Esophagus mucosa (tissue), 1 donor: ENCODE measurements at regions not wholly inside any gene's neighbourhood (a gene's known extent, or its start where the extent isn't known, plus 50 kb on each side); places are given as distances from the start of the nearest gene placed in this dataset.
A peak's percentile ranks its signal among the peaks of the same experiment; 100 is the strongest.

Source experiments
- ATAC-seq: fragments of 200-7000 bp; cut with Tn5 transposase; one replicate; pipeline ENCODE4 v1.9.1; 2020
- donor health status: DM: yes; HTN: yes; CAD: no.

DNA sequence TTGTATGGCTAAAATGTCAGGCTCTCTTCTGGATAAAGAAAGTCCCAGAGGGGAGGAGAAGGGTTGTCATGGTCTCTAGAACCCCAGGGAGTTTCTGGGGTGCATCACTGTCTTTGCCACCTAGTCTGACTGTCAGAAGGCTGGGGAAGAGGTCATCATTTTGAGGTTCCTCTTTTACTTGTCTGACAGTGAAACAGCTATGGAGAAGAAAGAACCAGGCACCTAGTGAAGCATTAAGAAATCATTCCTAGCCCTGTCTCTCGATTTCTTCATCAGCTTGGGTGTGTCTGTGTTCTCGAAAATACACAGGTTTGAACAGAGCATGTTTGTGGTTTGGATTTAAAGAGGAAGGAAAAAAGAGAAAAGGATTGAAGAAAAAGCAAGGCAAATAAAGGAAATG lies 158.7 kb upstream of the LRIG3 start:
- peak; percentile 72 for ATAC-seq

DNA sequence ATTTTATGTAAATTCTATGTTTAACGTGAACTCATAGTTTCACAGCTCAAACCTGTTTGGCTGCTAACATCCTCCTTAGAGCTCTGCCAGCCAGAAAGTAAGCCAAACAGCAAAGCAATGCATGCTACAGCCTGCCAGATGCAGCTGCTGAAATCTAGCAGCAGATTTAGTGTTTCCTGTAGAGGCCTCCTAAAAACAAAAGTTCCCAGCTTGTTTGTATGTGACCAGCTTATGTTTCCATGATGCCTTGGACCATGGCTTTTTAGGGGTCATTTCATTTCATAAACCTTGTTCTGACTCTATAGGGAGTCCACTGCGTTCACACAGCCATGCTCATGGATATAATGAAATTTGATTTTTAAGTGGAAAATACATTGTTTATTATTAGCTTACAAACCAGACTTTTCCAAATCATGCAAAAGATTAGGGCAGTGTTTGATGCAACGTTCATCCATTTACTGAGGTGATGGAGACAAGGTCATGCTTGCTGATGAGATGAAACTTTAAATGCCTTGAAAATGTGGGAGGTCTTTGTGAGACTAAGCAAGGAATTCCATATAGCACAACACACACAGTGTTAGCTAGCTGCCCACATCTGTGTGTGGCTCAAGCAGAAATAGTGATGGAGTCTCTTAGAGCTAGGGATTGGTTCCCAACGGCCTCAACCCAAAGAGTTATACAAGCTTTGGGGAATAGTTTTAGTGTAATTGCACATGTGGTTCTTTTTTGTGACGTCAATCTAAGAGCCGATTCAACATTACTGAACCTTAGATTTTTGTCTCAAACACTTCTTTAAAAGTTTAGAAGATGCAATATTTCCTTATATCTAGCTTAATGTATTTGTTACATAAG lies 157.5 kb upstream of the LRIG3 start:
- ATAC-seq, result peak; percentile 84

DNA sequence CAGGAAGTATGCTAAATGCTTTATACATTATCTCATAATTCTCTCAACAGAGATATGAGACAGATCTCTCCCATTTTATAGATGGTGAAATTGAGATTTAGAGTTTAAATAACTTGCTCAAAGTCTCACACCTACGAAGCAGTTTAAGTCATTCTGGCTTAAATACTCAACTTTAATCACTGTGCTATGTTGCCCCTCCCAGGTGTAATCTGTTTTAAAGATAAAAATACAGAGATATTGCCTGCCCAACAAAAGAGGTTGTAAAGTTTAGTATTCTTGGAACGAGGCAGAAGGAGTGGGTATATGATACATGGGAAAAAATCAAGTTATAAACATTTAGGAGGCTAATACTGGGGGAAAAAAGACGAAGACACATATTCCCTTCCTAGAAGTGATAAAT lies 156.8 kb upstream of the LRIG3 start:
- ATAC-seq, result no peak

DNA sequence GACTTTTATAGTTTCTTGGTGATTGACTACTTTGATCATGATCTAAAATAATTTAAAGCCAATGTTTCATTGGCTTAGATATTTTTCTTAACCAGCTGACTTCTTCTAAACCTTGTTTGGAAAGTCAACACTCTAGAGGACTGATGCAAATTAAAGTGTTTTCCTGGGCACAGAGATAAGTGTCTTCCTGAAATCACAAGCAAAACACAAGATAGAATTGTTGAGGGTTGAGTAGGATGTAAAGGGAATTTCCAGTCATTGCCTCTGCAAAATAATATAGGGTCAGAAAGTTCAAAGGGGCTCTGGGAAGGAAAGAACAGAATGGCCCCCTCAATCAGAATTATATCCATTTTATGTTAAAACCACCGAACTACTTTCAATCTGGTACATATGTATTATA lies 156.3 kb upstream of the LRIG3 start:
- ATAC-seq, result no peak

DNA sequence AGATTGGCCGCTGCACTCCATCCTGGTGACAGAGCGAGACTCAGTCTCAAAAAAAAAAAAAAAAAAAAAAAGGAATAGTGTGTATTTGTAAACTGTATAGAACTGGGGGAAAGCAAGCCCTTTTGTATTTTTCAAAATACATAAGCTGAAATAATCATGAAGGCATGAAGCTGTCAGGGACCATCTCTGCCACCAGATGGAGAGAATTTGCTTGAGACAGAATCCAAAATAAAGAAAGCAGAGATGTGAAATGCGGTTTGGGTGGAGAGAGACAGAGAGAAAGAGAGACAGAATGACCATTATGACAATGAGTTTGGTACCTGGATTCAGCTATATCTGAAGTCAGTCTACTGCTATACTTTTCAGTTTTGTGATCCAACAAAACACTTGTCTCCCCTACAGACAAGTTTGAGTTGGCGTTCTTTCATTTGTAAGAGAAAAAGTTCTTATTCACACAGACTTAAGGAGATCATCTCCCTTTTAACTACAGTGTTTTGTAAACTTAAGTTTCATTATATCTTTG lies 155.7 kb upstream of the LRIG3 start:
- ATAC-seq, result no peak

DNA sequence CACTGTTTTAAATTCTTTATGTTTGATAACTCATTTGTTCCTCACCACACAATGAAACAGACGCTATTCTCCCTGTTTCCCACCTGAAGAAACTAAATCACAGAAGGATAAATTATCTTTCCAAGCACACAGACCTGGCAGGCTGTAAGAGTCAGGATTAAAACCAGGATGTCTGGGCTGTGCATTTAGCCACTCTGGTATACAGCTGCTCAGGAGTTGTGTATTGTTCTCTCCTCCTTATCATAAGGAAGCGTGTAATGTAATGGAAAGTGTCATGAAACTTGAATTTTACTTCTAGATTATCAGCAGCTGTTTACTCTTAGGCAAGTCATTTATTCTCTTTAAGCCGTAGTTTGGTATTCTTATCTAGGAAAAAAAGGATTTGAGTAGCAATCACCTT lies 154.8 kb upstream of the LRIG3 start:
- no peak for ATAC-seq

DNA sequence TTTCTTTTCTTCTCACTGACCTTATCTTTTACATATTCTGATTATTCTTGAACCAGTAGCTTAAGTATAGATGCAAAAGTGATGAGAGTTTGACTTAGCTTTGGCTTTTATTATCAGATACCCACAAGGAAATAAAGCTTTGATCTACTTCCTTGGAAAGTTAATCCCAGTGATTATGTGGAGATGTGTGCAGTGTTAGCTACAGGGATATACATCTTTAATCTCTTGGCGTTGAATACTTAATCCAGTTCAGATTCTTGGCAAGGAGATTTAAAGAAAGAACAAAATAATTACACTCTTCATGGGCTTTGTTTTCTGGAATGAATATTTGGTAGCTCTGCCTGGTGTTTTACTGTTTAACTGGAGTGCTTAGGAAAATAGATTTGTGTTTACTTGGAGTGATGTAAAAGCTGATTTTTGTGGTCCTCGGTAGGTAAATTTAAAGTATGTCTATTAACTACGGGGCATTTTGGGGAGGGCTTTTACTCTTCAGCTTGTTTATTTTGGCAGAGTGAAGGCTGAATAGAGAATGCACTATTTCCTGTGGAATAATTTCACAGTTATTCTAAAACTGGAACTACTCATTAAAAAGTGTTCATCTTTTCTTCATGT lies 150.1 kb upstream of the LRIG3 start:
- peak; percentile 47 for ATAC-seq

DNA sequence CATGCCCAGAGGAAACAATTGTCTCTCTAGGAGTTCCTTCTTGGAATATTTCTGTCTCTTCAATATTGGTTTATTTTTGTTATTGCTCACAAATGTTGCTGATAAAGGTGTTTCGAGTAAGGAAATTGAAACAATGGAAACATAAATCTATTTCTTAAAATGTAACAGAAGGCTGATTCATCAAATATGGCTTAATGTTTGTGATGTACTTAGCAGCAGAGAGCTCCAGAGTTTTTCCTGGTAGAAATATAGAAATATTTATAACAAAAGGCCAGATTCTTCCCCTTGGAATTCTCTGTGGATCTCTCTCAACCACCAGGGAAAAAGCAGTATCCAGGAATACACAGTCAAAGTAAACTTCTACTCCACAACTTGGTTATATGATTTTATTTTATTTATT lies 149.2 kb upstream of the LRIG3 start:
- no peak for ATAC-seq

DNA sequence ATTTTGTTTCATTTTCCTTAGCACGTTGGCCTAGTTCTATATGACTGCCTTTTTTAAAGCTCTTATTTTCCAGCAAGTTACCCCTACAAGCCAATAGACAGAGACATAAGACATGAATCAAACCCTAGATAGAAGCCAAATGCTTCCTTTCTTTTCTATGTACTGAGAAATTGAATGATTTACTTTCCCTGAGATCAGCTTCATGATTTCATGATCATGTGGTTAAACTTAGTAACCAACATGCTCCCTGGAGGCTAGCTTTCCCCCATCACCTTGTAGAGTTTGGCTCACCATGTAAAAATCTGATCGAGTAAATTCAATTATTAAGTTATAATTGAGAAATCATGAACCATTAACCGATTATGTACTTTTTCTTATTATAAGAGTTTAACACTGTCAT lies 148.1 kb upstream of the LRIG3 start:
- ATAC-seq, result no peak

DNA sequence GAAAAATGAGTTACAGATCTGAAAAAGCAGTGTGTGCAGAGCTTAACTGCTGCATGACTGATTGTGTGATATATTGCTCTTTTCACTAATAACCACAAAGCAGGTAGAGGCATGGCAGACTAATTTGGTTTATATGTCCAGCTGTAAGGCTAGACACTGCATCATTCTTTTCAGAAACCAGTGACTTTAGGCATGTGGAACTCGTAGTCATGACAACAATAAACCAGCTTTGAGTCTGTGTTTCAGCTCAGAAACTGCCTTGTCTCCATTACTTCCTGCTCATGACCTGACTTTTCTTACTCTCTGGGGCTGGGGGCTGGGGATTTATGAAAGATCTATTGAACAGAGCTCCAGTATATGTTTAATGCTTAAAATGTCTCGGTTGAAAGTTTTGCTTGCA lies 146.8 kb upstream of the LRIG3 start:
- peak; percentile 78 for ATAC-seq

DNA sequence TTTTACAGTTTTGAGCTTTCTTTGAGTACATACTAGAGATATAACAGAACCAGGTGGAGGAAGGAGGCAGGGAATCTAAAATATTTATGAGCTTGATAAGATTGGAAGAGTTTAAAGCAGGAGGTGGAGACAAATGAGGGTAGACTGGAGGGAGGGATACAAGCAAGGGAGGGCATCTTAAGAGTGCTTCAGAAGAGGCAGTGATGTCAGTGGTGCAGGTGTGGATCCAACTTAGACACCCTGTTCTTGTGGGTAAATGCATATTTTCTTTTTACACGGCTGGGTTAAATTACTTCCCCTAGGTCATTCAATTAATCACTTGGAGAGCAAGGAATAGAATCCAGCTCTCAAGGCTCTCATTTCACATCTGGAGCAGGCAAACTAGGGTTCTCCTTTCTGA lies 146.1 kb upstream of the LRIG3 start:
- ATAC-seq, result no peak

DNA sequence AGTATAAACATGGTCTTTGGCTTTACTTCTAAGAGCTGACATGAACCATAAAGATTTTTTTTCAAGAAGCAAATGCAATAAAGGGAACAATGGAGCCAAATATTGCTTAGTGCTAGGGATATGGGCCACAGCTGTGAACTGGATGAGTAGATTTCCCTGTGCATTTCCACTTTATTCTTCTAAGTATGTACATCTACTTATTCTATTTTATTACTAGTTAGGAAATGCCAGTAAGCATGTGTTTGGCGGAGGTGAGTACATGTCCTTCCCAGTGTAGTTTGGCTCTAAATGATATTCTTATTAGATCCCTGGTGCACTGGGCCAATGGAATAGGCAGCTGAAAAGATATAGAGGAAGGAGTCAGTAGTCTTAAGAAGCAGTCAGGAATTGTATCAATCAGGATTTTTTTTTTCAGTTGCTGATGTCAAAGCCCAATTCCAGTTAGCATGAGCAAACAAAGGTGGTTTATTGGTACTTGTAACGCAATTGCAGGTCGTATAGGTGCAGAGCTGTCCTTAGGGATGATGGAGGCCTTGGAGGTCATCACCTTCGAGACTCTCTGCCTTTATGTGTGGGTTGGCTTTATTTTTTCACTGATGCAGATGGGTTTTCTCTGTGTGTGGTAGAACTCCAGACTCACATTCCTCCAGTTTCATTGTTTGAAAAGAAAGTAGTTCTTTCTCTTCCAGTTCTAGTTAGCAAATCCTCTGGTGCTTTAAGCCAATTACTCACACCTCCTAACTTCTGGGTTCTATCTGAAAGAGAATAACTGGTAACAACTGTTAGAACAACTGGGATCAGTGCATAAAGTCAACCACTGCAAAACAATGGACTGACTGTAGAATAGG lies 139.0 kb upstream of the LRIG3 start:
- no peak for ATAC-seq

DNA sequence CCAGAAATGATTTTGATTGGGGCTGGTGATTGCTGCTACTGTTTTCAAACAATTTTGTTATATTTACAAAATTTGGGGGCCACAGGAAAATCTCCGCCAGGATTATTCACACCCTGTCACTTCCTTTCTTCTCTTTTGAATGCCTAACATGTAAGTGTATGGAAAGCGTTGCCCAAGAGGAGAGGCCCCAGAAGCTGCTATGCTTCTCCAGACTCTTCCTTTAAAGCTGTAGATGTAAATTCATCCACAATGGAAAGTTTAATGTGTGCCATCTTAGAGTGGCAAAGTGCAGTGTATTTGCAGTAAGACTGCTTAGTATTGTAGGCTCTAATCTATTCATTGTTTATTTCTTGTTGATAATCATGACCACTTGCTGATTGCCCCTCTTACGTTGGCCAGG lies 136.7 kb upstream of the LRIG3 start:
- no peak for ATAC-seq

DNA sequence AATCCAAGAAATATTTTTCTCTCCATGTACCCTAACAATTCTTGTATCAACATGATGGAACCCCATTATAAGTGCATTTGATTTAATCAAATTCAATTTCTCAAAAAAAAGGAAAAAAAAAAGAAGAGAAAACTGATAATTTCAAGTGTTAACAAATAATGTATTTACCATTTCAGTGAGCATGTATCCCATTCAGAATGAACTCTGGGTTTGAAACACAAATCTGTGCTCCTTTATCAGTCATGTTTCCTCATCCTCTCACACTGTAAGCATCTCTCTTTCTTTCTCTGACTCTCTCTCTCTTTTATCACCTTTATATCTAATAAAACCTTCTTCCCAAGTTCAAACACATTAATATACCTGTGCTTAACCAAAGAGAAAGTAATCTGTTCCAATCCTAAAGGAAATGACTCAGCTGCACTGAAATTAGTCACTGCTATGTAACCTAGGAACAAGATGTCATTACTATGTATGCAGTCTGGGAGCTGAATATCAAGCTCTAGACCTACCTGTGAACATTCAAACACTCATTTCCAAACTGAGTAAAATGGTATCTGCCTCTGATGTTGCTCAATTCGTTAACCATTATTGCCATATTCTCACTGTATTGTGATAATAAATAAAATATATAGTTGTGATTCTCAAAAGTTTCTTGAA lies 135.0 kb upstream of the LRIG3 start:
- peak; percentile 98 for ATAC-seq

DNA sequence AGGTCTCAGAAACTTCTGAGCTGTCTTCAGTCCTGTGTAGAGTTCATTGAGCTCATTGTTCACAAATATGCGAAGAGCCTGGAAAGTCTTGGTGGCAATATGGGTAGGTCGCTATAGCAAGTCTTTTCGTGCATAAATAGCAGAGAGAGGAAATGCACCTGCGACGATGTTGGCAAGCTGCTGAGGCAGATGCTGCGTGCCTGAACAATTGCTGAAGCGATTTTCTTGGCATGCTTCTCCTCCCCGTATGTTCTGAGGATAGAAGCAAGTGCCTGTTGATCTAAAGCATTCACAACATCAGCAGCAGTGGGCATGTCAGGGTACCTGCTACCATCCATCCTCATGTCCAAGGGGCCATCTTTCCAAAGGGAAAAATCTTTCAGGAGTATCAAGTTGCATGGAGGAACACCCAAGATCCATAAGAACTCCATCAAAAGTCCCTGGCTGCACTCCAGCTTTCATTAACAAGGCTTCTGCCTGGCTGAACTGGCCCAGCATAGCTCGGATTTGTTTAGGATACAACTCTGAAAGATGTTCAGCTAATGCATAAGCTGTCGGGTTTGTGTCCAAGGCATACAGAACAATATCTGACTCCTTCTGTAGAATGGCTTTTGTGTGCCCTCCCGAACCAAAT lies 133.1 kb upstream of the LRIG3 start:
- peak; percentile 31 for ATAC-seq

DNA sequence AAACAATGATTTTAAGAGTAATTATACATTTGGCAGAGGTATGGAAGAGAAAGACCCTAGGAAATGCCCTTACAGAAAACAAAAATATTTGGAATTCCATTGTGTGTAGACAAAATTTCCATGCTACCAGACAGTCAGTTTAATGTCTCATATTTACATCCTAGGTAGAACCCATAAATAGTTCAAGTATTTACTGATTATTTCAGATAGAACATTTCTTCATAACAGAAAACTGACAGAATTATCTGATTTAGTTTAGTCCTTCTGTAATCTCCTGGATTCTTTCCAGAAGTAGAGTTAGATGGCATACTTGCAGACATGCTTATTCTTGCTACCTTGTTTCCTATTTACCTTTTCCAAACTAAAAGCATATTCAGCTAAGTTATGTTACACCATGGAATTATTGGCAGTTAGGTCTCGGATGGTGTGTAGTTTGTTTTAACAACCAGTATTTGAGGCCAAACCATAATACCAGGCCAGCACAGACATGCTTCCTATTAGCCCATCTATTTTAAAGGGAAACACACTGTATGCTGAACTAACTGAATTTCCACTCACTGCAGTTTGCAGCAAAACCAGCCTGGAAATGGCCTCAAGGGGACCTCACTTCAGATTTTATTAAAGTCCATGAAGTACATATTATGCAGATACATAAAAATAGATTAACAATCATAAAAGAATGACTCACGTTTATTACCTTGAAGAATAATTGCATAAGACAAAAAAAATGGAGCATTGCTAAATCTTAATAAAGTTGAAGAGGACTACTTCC lies 126.6 kb upstream of the LRIG3 start:
- peak; percentile 92 for ATAC-seq

DNA sequence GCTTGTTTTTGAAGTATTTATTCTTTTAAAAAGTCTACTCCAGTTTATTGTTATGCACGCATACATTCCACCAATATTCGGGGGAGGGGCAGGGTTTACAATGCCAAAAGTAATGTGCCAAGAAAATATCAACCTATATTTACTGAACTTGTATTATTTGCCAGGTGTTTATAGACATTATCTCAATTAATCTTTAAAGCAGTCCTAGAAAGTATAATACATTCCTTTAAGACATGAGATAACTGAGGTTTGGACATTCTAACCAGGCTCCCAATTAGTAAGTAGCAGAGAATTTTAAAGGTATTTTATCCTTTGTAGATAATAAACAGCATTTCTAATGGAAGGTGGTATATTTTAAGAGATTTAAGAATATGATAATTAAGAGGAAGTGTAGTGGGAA lies 124.5 kb upstream of the LRIG3 start:
- no peak for ATAC-seq

DNA sequence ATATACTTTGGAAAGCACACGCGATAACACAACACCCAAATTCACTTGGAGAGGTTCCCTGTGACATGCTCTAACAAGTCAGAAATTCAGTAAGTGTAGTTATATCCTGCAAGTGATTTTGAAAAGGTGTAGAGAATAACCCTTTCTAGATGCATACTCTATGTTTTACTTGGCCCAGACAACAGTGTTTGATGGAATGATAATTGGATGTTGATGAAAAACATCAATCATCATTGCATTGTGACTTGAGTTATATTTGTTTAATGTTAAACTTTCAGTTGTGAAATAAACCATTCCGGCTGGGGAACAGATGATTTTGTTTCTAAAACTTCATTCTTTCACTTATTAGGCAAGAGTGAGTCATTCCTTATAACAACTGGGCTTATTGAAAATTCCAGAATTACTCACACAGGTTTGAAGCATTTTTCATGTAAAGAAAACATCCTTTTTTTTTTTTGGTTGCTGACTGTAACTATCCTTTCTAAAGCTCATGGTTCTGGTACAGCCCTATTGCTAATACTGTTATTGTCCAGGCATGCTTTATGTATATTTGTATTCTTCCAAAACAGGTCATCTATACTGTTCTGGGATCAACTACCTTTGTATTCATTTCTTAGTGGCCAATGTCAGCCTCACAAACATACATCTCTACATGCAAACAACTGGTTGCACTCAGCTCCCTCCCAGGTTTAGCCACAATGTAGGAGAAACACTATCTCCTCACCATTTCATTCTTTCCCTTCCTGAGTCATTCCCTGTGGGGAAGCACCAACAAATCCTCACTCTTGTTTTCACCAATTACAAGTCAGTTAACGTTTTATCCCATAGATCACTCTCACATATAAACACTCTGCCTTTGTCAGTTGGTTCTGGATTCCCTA lies 121.2 kb upstream of the LRIG3 start:
- peak; percentile 92 for ATAC-seq

DNA sequence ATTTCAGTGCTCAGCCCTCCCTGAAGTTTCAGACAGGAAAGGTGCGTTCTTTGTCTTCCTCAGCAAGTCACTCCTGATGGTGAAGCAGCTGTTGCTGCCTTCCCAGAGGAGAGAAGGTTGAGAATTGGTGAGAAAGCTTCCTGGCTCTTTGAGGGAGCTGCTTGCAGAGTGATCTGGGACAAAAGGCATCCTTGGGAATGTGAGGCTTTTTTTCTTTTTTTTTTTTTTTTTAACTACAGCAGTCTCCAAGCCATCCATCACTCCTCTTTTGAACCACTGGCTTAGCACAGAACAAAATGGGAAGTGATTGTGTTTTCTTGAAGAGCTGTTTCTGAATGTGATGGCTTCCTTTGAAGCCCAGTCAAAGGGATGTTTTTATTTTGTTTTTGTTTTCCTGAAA lies 120.4 kb upstream of the LRIG3 start:
- no peak for ATAC-seq

DNA sequence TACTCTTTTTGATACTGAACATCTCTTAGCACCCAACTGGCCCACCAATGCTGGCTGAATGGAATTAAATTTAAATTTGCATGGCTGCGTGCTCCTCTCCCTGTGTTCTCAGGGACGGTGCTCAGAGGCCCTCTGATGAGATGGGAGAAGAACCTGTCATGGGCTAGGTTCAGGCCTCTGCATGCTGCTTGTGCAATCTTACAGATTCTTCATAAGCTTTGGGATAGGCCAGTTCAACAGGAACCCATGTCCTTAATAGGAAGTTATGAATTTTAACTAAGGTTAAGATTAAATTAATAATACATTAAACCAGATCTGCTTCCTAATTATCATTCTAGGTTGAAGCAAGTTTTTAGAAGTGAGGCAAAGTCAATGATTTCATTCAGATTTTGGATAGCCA lies 119.7 kb upstream of the LRIG3 start:
- ATAC-seq, result peak; percentile 62
